NCI-H345 treated with DMSO at 0.1 percent for 48 hours (cell line): ENCODE measurements at regions not wholly inside any gene's neighbourhood (a gene's known extent, or its start where the extent isn't known, plus 50 kb on each side); places are given as distances from the start of the nearest gene placed in this dataset.
A peak's percentile ranks its signal among the peaks of the same experiment; 100 is the strongest.
"Not testable (repeated sequence)": the region's sequence is repeated elsewhere in the genome, so short reads cannot be mapped to it uniquely, and the experiment has no call there.

Experiments used
- DNase-seq: peaks from one replicate; lab custom pipeline; 2025; ENCODE audit not compliant: unreplicated experiment; lab: John Stamatoyannopoulos, UW

- no peak for DNase-seq
Measured at GRCh38 chr1:79532555-79532954, 526.0 kb upstream of the ADGRL4 start.

DNA sequence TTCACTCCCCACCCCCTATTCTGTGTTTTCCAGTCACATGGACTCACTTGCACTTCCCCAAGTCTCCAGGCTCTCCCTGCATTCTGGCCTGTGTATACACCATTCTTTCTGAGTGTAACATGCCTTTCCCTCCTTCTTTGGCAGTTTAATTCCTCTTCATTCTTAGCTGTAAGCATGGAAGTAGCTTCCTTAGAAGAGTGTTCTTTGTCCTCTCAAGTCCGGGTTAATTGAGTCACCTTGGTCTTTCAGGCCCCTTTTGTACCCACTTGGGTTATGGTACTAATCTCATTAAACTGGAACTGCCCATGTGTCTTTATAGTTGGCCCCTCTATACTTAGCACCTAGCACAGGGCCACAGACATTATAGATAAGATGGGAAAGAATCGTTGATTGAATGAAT lies 525.3 kb upstream of the ADGRL4 start:
- no peak for DNase-seq

DNA sequence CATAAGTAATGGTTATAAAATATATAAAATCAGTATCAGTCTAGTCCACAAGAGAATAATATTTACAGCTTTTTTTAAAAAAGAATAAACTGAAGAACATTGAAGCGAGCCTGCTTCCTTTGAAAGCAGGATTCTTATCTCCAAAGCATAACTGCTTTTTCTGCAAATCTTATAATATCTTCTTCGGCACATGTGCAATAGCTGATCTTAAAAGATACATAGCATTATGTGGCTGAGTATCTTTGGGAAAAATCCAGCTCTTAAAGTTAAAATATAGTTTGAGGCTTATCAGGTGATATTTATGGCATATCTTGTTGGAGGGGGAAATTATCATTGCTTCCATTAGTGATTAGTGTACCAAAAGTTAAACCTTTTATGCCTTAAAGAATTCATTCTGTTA lies 523.9 kb upstream of the ADGRL4 start:
- no peak for DNase-seq

DNA sequence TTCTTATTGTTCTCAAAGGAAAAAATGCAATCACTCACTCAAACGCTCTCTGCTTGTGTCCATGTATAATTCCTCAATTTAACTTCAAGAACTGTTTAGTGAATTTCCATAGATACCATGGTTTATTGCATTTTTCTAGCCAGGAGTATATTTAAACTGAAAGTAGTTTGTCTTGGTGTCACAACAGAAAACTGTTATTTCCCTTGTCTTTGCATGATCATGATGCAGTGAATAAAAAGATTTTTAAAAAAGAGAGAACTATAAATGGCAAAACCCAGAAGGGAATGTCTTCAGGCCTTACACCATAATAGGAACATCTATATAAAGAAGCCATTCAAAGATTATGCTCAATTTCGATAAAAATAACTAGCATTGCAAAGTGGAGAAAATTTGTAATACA lies 523.5 kb upstream of the ADGRL4 start:
- DNase-seq = no peak

- no peak for DNase-seq
Measured at GRCh38 chr1:79524126-79524525, 517.6 kb upstream of the ADGRL4 start.

GRCh38 chr1:79519084-79519760 lies 512.7 kb upstream of the ADGRL4 start:
- DNase-seq = no peak

DNA sequence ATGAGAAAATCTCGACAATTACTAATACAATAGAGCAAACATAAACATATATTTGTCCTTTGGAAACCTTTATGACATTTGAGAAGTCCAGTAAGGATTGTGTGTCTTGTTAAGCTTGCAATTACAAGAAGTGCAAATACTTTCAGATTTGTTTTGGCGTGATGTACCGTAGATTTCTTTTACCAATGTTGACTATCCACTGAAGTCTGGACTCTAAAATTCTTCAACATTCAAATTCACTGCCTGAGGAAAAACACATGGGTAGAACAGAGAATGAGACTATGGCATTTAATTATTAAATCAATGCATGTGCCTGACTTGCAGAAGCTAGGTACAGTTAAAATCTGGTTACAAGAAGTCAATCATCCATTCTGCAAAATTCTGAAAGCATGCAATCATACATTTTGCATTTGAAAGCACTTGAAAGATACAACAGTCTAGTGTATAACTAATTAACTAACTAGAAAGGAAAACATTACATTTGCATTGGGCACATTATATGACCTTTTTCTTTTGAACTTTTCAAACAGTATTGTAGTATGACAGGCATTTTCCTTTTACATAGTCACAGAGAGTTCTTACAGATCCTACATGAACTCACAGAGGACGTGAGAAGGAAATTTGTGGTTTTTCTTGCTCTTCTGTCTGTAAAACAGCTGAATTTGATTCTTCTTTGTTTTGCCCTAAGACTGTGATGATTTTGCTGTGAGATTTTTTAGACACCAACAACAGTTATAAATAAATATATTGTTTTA lies 511.1 kb upstream of the ADGRL4 start:
- DNase-seq = no peak

GRCh38 chr1:79507770-79508169 lies 501.2 kb upstream of the ADGRL4 start:
- no peak for DNase-seq

GRCh38 chr1:79501153-79501552 lies 494.6 kb upstream of the ADGRL4 start:
- no peak for DNase-seq

DNA sequence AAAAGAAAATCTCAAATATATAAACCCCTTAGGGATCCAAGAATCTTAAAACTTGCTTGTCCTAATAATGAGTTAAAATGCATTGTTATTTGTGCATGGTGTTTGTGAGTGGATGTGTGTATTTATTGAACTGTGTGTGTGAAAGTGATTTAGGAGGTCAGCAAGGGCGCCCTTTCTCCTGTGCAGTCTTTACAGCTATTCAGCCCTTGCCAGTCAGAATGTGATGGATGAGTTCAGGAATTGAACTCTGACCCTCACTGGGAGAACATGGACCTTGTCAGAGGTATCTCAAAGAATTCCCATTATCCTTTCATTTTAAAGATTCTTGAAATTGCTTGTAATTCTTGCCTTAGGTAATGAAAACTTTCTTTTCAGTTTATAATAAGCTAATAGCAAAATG lies 493.0 kb upstream of the ADGRL4 start:
- DNase-seq = no peak

GRCh38 chr1:79497193-79497773 lies 490.8 kb upstream of the ADGRL4 start:
- peak; percentile 2 for DNase-seq

DNA sequence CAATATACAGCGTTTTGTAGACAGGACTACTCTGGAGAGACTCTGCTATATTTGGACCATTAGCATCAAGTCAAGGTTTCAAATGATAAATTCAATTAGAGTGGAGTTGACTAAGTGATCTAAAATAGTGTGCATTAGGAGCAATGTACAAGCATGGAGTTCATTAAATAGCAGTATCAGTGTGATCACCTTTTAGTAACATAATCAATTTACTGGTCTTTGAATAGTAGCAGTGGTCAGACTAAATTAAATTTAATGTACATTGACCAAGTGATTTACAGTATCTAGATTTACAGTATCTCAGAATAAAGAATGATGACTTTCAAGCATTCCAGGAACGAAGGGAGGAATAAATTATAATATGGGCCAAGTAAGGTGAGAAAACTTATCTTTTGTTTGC lies 489.6 kb upstream of the ADGRL4 start:
- no peak for DNase-seq

DNA sequence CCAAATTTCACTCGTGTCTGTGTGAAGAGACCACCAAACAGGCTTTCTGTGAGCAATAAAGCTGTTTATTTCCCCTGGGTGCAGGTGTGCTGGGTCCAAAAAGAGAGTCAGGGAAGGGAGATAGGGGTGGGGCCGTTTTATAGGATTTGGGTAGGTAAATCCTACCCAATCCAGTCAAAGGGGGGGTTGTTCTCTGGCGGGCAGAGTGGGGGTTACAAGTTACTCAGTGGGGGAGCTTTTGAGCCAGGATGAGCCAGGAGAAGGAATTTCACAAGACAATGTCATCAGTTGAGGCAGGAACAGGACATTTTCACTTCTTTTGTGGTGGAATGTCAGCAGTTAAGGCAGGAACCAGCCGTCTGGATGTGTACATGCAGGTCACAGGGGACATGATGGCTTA lies 487.2 kb upstream of the ADGRL4 start:
- DNase-seq = not testable (repeated sequence)

- not testable (repeated sequence) for DNase-seq
Measured at GRCh38 chr1:79488572-79489121, 482.1 kb upstream of the ADGRL4 start.

- no peak for DNase-seq
Measured at GRCh38 chr1:79478728-79479373, 472.3 kb upstream of the ADGRL4 start.

DNA sequence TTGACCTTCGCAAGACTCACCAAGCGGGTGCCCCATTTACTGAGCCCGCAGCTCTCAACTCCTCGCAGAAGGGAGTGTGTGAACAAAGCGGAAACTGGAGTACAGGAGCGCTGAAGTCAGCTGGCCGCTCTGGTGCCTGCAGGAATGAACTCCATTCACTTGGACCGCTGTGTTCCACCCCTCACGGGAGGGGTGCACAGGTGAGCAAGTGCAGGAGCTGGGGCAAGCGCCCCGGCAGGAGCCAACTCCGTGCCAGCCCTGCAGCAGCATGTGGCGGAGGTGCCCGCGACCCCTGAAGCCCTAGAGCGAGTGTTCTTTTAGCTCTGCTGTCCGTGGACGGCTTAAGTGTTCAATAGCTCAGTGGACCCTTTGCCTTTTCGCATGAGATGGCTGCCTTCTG lies 471.6 kb upstream of the ADGRL4 start:
- no peak for DNase-seq

GRCh38 chr1:79472067-79472656 lies 465.6 kb upstream of the ADGRL4 start:
- DNase-seq = no peak

DNA sequence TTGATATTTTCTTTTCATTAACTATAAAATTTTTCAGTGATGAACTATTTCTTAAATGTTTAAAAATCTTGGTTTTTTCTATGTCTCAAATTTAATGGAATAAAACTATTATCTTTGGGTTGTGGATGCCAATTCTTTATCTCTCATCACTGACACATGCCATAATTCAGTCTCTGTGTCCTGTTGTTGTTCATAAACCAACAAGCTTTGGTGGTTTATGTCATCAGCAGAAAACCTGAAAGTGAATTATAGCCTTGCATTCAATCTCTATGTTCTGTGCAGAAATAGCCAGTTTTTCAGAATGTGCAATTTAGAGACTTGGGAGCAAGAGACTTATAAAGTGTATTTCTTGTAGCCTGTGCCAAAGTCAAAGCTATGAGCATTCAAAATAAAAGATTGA lies 462.6 kb upstream of the ADGRL4 start:
- DNase-seq = no peak

DNA sequence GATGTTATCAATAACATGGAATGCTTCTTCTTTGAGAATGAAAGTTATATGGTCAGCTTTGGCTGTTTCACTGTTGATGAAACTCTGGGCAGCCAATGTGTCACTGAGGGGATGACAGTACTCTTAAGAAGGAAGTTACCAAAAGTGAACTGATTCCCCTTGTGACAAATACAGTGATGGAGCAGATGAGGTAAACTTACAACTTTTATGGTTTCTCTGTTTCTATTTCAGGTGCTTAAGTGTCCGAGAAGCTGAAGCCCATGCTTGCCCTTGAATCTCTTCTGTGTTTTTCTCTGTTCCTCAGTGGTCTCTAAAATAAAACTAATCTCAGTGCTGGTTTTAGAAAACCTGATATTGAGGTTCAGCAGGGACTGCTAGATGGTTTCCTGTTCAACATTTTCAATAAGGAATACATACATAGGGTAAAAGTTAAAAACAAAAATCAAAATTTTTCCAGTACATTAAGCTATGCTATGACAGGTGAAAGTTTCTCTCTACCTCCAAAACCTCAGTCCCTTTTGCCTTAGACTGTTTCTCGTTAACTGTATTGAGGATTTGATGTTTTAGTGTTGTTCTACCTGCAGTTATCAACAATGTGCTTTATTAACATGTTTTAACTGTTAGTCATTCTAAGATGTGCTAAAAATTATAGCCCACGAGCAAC lies 454.4 kb upstream of the ADGRL4 start:
- DNase-seq = no peak

- DNase-seq = no peak
Measured at GRCh38 chr1:79457562-79458224, 451.2 kb upstream of the ADGRL4 start.
